ENCODE measurements at regions not wholly inside any gene's neighbourhood (a gene's known extent, or its start where the extent isn't known, plus 50 kb on each side); places are given as distances from the start of the nearest gene placed in this dataset.

DNA sequence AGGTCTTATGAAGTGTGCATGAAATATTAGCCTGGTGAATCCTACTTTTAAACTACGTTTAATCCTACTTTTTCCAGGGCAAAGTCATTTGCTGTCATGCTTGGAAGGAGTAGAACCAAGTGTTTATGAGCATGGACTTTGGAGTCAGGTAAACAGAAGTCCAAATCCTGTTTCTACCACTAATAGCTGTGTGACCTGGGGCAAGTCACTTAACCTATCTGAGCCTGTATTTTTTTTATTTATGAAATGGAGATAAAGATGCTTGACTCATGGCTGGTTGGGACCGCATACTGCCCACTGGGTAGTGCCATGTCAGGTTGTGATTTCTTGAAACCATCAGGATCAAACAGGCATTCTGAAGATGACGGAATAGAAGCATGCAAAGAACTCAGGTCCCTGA lies 249.6 kb downstream of the BAMBI start:
- DNase-seq (ENCODE audit: low spot score) = no peak

DNA sequence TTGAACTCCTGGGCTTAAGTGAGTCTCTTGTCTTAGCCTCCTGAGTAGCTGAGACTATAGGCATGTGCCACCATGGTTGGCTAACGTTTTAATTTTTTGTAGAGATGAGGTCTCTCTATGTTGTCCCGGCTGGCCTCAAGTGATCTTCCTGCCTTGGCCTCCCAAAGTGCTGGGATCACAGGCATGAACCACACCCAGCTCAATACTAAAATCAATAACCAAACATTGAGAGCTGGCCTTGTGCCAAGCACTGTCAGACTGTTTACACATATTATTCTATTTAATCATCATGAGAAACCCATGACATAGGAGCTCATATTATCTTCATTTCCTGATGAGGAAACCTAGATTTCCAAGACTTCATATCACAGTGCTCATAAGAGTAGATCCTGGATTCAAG lies 251.2 kb downstream of the BAMBI start:
- DNase-seq (ENCODE audit: low spot score) = no peak

DNA sequence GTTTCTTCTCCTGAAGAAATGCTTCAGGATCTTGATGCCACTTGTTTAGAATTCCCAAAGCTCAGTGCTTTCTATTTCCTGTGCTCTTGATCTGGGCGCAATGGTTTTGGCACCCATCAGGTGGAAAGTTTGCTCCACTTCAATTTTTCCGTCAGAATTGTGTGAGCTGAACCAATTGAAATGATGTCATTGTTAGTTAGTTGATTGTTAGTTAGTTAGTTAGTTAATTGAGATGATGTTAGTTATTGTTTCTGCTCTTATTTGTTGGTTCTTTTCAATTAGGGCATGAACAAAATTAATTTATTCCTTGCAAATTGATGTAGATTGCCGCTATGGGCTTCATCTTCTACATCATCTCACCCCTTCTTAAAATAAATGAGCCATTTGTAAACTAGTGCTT lies 252.6 kb downstream of the BAMBI start:
- DNase-seq (ENCODE audit: low spot score) = no peak

DNA sequence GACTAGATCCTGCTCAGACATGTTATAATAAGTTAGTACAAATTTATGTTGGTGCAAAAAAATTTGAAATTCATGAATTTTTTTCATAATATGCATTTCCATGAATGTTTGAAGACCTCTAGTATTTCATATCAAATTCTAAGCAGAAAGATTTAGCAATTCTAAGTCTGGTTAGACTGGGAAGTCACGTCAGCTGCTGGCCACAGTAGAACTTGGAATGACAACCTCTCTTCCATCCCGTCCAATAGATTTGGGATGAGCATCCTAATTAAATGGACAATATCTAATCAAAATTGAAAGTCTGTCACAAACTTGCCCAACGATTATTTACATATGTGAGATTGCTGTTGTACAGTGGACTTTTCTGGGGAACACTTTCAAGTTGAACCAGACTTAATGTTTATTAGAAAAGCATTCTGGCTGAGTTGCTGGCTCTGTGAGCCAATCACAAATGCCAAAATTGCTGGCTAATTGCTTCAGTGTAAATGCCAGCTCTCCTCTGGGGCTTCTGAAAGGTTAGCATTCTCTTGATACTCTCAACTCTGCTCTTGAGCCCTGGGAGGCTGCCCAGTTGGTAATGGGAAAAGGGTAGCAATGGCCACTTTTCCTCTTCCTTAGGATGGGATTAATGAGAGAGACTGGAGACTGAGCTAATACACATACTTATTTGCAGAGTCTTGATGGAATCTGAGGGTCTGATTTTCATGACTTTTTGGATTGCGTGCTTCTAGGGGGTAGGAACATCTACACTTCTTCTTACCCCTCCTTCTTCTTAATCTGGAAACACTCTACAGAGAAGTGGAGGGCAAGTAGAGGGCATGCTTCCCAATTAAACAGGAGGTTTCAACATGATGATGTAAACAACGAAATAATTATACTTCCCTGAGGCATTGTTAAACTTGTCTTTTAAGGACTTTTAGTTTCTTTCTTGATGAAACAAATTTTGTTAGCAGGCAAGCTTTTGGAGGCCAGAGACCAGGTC lies 253.5 kb downstream of the BAMBI start:
- DNase-seq (ENCODE audit: low spot score) = no peak

GRCh38 chr10:28935061-28935460 lies 257.7 kb downstream of the BAMBI start:
- no peak for DNase-seq (ENCODE audit: low spot score)

DNA sequence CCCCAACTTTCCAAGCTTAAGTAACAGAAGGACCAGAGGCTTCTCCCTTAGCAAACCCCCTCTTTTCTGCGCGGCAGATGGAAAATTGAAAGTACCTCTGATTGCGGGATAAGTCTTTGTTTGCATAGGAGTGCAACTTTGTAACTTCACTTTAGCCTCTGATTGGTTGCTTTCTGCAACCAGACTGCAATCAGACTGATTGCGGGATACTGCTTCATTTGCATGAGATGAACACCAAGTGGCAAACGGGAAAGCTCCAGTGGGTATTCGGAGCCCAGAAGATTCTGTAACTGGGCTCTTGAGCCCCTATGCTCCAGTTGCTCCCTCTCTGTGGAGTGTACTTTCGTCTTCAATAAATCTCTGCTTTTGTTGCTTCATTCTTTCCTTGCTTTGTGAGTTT lies 260.6 kb downstream of the BAMBI start:
- no peak for DNase-seq (ENCODE audit: low spot score)

- no peak for DNase-seq (ENCODE audit: low spot score)
These were observed 261.4 kb downstream of the BAMBI start for GRCh38 chr10:28938745-28939144.

DNA sequence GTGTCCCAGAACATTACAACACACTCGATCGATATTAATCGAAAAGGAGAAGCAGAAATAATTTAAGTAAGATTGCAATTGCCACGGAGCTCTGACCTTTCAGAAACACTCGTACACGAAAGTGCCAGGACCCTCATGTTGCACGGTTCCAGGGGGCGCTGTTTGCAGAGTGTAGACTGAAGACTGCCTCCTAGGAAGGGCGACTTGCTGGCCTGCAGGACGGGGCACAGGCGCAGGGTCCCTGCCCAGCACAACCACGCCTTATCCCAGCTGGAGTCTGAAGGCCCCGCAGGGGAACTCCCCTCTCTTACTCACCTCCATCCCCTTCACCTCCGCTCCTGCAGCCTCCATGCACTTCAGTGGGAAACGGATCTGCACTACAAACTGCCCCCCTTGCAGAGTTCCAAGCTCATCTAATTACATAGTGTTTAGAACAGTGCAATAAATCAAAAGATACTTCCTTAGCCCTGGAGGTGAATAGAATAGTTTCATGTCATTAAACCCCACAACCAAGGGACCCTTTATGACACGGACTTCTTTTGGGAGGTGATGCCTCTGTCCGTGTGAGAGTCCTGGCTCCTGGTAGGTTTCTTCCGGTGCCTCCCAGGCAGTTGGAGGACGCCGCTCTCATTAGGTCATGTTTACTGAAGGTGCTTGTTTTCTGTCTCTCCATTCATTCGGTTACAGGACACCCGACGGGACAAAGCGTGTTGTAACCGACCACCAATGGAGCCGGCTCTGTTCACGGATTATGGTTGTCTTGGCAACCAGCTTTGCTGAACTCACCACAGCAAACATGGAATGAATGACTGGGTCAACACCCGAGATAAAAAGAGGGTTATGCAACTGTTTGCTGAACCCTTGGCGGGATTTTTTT lies 262.2 kb downstream of the BAMBI start:
- no peak for DNase-seq (ENCODE audit: low spot score)

GRCh38 chr10:28940158-28940888 lies 263.0 kb downstream of the BAMBI start:
- DNase-seq (ENCODE audit: low spot score) = no peak

DNA sequence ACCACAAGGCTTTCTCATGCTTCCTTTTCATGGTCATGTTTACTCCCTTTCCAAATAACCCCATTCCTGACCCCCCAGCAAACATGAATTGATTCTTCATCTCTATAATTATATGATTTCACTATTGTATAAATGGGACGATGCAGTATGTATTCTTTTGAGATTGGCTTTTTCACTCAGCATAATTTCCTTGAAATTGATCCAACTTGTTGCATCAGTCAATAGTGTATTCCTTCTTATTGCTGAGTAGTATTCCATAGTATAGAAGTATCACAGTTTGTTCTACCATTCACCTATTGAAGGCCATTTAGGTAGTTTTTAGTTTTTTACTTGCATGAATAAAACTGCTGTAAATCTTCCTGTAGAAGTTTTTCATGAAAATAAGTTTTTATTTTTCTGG lies 264.7 kb downstream of the BAMBI start:
- DNase-seq (ENCODE audit: low spot score) = no peak

DNA sequence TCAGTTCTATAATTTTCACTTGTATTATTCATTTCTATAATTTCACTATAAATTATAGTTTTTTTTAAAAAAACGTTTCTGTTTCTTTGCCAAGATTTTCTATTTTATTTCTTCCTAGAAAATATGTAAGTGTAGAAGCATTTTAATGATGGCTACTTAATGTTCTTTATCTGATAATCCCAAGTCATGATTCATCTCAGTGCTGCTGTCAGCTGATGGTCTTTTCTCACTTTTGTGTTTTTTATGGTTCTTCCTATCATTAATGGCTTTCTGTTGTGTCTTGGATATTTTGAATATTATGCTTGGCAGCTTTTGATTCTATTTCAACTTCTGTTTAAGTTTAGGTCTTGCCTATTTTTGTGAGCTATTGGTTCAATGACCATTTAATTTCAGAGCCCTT lies 268.6 kb downstream of the BAMBI start:
- DNase-seq (ENCODE audit: low spot score) = no peak

- no peak for DNase-seq (ENCODE audit: low spot score)
These were observed 269.2 kb downstream of the BAMBI start for GRCh38 chr10:28946479-28946878.

DNA sequence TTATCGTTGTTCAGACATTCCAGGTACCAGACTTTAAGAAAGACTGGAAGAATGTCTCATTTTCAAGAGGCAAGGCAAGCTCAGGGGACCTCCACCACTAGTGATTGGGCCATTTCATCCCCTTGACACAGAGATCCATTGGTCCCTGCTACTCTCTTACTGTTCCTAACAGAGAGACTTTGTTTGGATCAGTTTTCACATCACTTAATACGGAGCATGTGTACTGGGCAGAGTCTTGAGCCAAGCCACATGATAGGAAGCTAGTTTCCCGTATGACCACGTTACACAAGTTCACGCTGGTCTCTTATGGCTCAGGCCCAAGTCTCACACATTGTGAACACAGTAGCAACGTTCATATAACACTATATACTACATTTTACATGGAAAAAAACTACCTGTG lies 269.9 kb downstream of the BAMBI start:
- no peak for DNase-seq (ENCODE audit: low spot score)

- DNase-seq (ENCODE audit: low spot score) = no peak
These were observed 270.7 kb downstream of the BAMBI start for GRCh38 chr10:28948046-28948445.

DNA sequence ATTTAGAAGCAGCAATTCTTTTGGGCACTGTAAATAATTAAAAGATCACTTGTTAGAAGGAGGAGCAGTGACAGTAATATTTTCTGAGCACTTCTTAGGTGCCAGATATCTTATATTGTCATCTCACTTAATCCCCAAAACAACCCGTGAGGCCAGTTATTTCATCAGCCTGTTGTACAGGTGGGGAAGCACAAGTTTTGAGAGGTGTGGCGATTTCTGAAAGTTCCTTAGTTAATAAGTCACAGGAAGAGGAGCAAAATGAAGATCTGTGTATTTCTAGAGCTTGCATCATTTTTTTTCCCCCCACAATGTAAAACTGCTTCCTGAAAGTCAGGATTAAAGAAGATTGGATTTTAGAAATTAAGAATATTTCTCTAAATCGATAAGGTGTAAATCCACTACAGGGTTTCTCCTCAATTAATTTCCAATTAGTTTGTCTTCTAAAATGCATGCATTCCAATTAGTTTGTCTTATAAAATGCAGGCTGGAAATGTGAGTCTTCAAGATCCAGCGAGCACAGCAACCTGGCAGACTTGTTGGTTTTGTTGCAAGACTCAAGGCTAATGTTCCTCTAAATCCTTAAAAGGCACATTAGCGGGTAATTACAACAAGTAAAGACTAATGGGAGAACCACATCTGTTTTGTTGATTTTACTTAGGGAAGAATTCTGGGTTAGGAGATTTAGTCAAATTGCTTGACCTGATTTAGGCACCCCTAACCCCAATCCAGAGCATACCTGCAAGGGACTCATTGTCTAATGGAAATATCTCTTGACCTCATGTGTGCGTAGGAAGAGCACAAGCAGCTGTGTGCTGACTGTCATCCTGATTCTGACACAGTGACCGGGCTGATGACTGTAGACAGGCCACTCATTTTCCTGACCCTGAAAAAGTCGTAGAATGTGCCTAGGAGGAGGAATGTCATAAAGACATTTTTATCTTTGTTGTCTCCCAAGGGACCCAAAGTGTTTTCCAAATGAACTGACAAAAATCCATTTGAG lies 272.0 kb downstream of the BAMBI start:
- DNase-seq (ENCODE audit: low spot score) = no peak

DNA sequence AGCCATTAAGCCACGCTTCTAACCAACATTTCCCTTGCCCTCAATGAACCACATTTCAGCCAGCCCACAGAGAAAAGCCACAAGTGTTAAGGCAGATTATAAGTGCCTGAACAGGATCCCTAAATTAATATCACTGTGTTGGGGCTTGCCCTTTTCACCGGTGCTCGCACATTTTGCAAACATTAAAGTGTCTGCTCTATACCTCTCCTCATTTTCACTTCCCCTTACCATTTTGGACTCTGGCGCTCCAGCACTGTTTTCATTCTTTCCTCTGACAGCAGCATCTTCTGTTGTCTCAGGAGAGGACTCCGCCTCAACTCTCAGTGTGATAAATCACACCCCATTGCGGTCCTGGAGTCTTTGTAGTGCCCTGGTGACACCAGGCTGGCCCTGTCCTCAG lies 274.2 kb downstream of the BAMBI start:
- DNase-seq (ENCODE audit: low spot score) = no peak

GRCh38 chr10:28952523-28952922 lies 275.2 kb downstream of the BAMBI start:
- DNase-seq (ENCODE audit: low spot score) = no peak

DNA sequence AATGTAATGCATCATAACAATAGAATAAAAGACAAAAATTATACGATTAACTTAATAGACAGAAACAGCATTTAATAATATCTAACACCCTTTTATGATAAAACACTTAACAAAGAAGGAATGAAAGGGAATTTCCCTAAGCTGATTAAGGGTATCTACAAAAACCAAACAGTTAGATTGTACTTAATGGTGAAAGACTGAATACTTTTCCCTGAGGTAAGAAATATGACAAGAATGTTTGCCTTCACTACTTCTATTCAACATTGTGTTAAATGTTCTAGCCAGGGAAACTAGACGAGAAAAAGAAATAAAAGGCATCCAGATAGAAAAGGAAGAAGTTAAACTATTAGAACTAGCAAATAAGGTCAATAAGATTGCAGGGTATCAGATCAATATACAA lies 276.9 kb downstream of the BAMBI start:
- no peak for DNase-seq (ENCODE audit: low spot score)

DNA sequence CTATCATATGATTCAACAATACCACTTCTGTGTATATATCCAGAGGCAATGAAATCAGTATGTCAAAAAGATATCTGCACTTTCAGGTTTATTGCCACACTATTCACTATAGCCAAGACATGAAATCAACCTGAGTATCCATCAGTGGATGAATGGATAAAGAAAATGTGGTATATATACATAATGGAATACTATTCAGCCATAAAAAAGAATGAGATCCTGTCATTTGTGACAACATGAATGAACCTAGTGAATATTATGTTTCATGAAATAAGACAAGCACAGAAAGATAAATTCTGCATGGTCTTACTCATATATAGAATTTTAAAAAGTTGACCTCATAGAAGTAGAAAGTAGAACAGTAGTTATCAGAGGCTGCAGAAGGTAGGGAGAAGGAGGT lies 281.1 kb downstream of the BAMBI start:
- no peak for DNase-seq (ENCODE audit: low spot score)

- no peak for DNase-seq (ENCODE audit: low spot score)
These were observed 282.7 kb downstream of the BAMBI start for GRCh38 chr10:28959850-28960501.

DNA sequence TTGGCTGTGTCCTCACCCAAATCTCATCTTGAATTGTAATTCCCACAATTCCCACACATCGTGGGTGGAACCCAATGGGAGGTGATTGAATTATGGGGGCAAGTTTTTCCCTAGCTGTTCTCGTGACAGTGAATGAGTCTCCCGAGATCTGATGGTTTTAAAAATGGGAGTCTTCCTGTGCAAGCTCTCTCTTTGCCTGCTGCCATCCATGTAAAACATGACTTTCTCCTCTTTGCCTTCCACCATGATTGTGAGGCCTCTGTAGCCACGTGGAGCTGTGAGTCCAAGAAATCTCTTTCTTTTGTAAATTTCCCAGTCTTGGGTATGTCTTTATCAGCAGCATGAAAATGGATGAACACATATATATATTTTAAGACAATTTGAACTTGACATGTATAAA lies 285.4 kb downstream of the BAMBI start:
- DNase-seq (ENCODE audit: low spot score) = no peak

All from hematopoietic multipotent progenitor cell treated with erythropoietin and hydrocortisone succinate and interleukin-3 and kit ligand, for 17 days (in vitro differentiated cells).